Type B pancreatic cell (in vitro differentiated cells): ENCODE measurements at regions not wholly inside any gene's neighbourhood (a gene's known extent, or its start where the extent isn't known, plus 50 kb on each side); places are given as distances from the start of the nearest gene placed in this dataset.

Experiments used
- DNase-seq: peaks from one replicate; pipeline ENCODE4 v3.0.0; 2021; ENCODE audit warnings: mixed read lengths; ENCODE audit not compliant: unreplicated experiment; ENCODE audit errors: extremely low spot score
- H3K27ac Mint-ChIP-seq: 2 replicates; pipeline ENCODE4 v1.8.0; 2021; ENCODE audit warnings: mild to moderate bottlenecking, mixed read lengths
- H3K27me3 Mint-ChIP-seq: 2 replicates; pipeline ENCODE4 v1.8.0; 2021; ENCODE audit warnings: mixed read lengths
- H3K36me3 Mint-ChIP-seq: 2 replicates; pipeline ENCODE4 v1.8.0; 2021; ENCODE audit warnings: mixed read lengths
- H3K4me1 Mint-ChIP-seq: one replicate; pipeline ENCODE4 v1.8.0; 2021; ENCODE audit warnings: mixed read lengths; ENCODE audit not compliant: unreplicated experiment
- H3K4me3 Mint-ChIP-seq: 2 replicates; pipeline ENCODE4 v1.8.0; 2021; ENCODE audit warnings: mild to moderate bottlenecking, mixed read lengths
- H3K9me3 Mint-ChIP-seq: 2 replicates; pipeline ENCODE4 v1.8.0; 2021; ENCODE audit warnings: mixed read lengths
- TF ChIP-seq, protein P1 (sequence below): fragments of 200-600 bp; sonication (generic); conservative IDR thresholded peaks from 2 replicates; pipeline ENCODE4 v1.5.0; 2021; ENCODE audit warnings: antibody characterized with exemption, mild to moderate bottlenecking

DNA sequence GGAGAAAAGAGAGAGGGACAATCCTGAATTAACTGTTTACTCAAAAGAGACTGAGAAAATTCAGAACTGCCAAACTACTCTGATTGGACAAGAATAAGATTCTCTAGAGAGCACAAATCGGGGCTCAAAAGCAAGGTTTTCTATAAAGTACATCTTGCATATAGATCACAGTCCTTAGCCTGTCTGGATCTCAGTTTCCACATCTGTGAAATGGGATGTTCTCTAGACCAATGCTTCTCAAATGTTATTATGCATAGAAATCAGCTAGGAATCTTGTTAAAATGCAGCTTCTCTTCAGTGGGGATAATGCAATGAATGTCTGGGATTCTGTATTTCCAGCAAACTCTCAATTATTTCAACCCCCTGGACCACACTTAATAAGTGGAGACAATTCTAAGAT, 231.6 kb downstream of the ESM1 start:
- DNase-seq: no peak
- no peak overlapping the region for H3K27ac Mint-ChIP-seq
- no peaks in the 10 kb centered on the region for H3K9me3 Mint-ChIP-seq
- no peak overlapping the region for H3K4me3 Mint-ChIP-seq
- no peaks in the 10 kb centered on the region for H3K27me3 Mint-ChIP-seq
- no peaks in the 10 kb centered on the region for H3K36me3 Mint-ChIP-seq
- TF ChIP-seq, protein P1, sequence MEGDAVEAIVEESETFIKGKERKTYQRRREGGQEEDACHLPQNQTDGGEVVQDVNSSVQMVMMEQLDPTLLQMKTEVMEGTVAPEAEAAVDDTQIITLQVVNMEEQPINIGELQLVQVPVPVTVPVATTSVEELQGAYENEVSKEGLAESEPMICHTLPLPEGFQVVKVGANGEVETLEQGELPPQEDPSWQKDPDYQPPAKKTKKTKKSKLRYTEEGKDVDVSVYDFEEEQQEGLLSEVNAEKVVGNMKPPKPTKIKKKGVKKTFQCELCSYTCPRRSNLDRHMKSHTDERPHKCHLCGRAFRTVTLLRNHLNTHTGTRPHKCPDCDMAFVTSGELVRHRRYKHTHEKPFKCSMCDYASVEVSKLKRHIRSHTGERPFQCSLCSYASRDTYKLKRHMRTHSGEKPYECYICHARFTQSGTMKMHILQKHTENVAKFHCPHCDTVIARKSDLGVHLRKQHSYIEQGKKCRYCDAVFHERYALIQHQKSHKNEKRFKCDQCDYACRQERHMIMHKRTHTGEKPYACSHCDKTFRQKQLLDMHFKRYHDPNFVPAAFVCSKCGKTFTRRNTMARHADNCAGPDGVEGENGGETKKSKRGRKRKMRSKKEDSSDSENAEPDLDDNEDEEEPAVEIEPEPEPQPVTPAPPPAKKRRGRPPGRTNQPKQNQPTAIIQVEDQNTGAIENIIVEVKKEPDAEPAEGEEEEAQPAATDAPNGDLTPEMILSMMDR: no peak
- H3K4me1 Mint-ChIP-seq: no peaks in the 10 kb centered on the region

DNA sequence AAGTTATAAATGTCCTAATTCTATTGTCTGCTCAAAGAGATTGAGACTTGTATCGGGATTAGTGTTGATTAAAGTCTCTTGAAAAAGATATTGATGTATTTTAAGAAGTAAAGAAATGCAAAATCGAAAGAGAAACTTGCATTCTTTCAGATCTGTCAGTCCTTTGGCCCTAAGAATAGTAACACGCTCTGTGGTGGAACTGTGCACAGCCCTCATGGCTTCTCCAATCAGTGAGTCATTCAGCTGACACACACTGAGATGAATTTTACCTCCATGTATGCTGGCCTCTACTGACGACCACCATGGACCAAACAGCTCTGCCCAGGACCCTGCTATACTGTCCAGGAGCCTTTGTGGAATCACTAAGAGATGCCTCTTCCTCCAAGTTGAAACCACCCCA, 232.4 kb downstream of the ESM1 start:
- no peak overlapping the region for H3K27ac Mint-ChIP-seq

DNA sequence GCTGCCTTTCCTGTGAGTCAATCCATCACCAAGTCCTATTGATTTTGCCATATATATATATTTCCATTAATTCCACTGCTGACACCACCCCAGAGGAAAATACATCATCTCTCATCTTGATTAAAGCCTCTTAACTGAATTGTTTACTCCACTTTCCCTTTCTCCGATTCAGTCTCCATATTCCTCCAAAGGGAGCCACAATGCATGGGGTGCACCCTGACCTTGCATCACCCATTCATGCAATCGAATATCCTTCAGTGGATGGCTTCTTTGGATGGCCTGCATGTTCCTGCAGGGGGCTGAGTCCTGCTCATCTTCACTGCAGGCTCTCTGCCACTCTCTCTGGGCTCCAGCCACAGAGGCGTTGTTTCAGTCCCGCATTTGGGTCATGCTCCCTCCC, 231.0 kb downstream of the SNX18 start:
- TF ChIP-seq, protein P1: no peak
- H3K27me3 Mint-ChIP-seq: no peaks in the 10 kb centered on the region
- H3K4me1 Mint-ChIP-seq: peaks cover 11% of the 10 kb centered on the region
- no peak for DNase-seq
- no peaks in the 10 kb centered on the region for H3K36me3 Mint-ChIP-seq
- no peak overlapping the region for H3K27ac Mint-ChIP-seq
- H3K4me3 Mint-ChIP-seq: no peak overlapping the region
- no peaks in the 10 kb centered on the region for H3K9me3 Mint-ChIP-seq

More for the DNA sequence above, 232.4 kb downstream of the ESM1 start:
- Mint-ChIP-seq H3K36me3 (no peaks in the 10 kb centered on the region), H3K27me3 (no peaks in the 10 kb centered on the region), H3K4me1 (no peaks in the 10 kb centered on the region), H3K4me3 (no peak overlapping the region), H3K9me3 (no peaks in the 10 kb centered on the region)
- TF ChIP-seq, protein P1: no peak
- DNase-seq: no peak

DNA sequence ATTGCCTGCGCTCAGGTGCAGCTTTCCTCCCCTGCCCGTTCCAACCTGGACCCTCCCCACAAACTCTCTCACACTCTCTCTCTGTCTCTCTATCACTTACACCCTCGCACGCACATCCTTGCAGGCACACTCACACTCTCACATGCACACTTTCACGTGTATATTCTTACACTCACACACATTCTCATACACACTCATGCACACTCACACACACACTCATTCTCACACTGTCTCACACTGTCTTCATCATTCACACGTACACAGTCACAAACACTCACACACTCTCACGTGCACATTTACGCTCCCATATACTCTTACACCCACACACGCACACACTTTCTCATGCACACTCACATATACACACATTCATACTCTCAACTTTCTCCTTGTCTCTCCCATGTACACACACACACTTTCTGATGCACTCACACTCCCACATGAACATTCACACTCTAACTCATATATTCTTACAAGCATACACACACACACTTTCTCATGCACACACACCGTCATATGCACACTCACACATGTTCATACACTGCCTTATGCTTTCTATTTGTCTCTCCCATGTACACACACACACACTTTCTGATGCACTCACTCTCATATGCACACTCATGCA, 229.3 kb downstream of the SNX18 start:
- DNase-seq: no peak
- H3K27me3 Mint-ChIP-seq: no peaks in the 10 kb centered on the region
- H3K4me1 Mint-ChIP-seq: peaks cover 18% of the 10 kb centered on the region
- no peak overlapping the region for H3K4me3 Mint-ChIP-seq
- H3K27ac Mint-ChIP-seq: no peak overlapping the region
- TF ChIP-seq, protein P1: no peak
- no peaks in the 10 kb centered on the region for H3K9me3 Mint-ChIP-seq
- no peaks in the 10 kb centered on the region for H3K36me3 Mint-ChIP-seq

DNA sequence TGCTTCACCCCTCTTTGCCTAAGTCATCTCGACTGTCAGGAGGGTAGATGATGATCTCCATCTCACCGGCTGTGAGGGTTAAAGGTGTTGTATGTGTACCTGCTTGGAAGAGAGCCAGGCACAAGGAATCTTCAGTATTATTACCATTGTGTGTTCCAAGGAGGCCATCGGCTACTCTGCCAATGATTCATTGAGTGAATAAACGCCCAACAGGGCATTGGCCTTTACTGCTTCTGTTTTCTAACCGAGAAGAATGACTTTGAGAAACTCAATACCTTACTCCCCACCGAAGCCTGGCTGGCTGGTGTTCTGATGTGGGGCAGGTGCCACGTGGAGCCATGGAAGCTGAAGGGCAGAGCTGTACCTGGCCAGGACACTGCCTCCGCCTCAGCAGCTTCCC, 228.8 kb downstream of the SNX18 start:
- Mint-ChIP-seq H3K36me3 (no peaks in the 10 kb centered on the region), H3K4me1 (peaks cover 18% of the 10 kb centered on the region), H3K9me3 (no peaks in the 10 kb centered on the region), H3K27ac (no peak overlapping the region), H3K4me3 (no peak overlapping the region), H3K27me3 (no peaks in the 10 kb centered on the region)
- DNase-seq: no peak
- TF ChIP-seq, protein P1: no peak

DNA sequence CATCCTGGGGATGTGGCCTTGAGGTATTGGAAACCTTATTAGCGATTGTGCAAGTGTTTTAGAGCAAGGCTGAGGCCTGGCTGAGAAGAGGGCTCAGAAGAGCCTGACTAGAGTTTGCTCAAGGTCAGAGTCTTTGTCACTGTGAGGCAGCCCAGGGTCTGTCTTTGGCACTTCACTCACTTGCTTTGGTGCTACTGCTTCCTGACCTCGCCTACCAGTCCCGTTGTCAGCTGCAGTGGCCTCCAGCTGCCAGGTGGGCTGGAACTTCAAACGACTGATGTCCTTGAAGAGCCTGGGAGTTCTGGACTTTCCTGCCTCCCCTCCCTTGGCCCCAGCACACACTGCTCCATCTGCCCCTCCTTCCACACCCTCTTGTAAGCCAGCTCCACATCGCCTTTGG, 228.0 kb downstream of the SNX18 start:
- Mint-ChIP-seq H3K9me3 (no peaks in the 10 kb centered on the region), H3K4me3 (no peak overlapping the region), H3K27ac (no peak overlapping the region), H3K27me3 (no peaks in the 10 kb centered on the region), H3K36me3 (no peaks in the 10 kb centered on the region), H3K4me1 (peaks cover 18% of the 10 kb centered on the region)
- TF ChIP-seq, protein P1: no peak
- no peak for DNase-seq
